B cell (primary cell): ENCODE measurements at regions not wholly inside any gene's neighbourhood (a gene's known extent, or its start where the extent isn't known, plus 50 kb on each side); places are given as distances from the start of the nearest gene placed in this dataset.

Source experiments
- CTCF ChIP-seq: fragments of 200-600 bp; IDR thresholded peaks from one replicate; pipeline ENCODE4 v1.8.0; 2022; ENCODE audit warnings: antibody characterized with exemption, mild to moderate bottlenecking
- EZH2 ChIP-seq: IDR thresholded peaks from 2 replicates; pipeline ENCODE4 v1.6.1; 2012; ENCODE audit warnings: borderline replicate concordance, low read depth, mild to moderate bottlenecking, moderate library complexity, low read length; ENCODE audit not compliant: insufficient read depth, poor library complexity, severe bottlenecking

DNA sequence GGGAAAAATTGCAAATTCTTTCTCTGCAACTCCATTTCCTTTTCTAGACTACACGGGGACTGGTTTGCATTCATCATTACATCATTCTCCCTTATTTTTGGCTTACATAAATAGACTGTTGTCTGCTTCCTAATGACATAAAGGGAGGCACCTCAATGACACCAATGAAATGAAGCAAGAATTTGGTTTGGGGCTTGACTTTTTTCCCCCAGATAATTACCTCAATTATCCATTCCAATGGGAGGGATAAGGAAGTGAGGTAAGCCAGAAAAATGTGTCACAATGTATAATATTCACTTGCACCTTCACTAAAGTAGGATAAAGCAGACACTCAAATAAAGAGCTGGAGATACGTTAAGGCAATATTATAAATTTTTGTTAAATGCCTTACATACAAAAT, 240.6 kb upstream of the GRIP1 start:
- no peak for TF ChIP-seq CTCF
- no peak for TF ChIP-seq EZH2
